Middle frontal gyrus (tissue), 1 donor: ENCODE measurements at regions not wholly inside any gene's neighbourhood (a gene's known extent, or its start where the extent isn't known, plus 50 kb on each side); places are given as distances from the start of the nearest gene placed in this dataset.
"Not testable (repeated sequence)": the region's sequence is repeated elsewhere in the genome, so short reads cannot be mapped to it uniquely, and the experiment has no call there.

Experiments used
- DNase-seq: peaks from one replicate; pipeline ENCODE4 v3.0.0-alpha.2; 2015; ENCODE audit warnings: low spot score; ENCODE audit errors: extremely low spot score

DNA sequence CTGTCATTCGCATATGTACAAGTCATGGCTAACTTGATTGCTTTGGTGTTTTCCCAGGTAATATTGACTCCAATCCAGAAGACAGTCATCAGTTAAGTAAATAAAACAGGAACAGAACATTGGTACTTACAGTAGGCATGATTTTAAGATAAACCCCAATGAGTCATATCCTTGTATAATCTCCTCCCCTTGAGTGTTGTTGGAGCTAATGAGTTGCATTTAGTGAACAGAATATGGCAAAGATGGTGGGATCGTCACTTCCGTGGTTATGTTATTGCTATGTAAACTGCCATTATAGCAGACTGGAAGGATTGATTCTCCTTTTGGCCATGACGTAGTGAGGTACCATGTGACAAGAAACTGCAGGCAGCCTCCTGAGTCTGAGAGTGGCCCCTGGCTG lies 102.2 kb downstream of the TMX1 start:
- DNase-seq: no peak

GRCh38 chr14:51351997-51352396 lies 112.0 kb downstream of the TMX1 start:
- DNase-seq: no peak

DNA sequence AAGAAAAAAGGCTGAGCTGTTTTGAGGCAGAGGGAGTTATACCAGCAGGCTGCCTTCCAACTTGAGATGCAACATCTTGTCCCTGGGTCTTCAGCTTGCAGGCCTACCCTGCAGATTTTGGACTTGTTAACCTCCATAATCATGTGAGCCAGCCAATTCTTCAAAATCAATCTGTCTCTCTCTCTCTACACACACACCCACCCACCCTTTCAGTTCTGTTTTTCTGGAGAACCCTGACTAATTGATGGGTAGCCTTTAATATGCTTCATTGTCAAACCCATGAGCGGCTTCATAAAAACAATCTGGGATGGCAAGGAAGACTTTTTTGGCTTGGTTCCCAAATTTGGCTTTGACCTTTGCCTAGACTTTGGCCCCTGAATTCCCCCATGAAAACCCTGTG lies 113.9 kb downstream of the TMX1 start:
- DNase-seq: no peak

DNA sequence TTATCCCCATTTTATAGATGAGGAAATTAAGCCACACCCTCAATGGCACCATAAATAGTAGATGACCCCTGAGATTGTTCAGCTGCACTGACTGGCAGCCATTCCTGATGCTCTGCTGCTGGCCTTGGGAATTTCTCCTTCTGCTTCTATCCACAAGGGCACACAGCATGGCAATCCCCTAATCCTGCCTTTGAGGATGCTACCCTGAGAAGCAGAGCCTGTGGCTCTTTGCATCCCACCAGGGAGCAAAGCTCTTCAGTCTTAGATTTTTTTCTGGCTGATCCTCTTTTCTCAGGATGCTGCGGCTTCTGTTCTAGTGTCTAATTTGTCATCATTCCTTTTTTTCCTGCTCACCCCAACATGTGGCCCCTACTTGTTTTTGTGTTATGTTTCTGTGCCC lies 114.8 kb downstream of the TMX1 start:
- DNase-seq: no peak

- no peak for DNase-seq
Measured at GRCh38 chr14:51356381-51356780, 116.3 kb downstream of the TMX1 start.

GRCh38 chr14:51357250-51357649 lies 117.2 kb downstream of the TMX1 start:
- no peak for DNase-seq

DNA sequence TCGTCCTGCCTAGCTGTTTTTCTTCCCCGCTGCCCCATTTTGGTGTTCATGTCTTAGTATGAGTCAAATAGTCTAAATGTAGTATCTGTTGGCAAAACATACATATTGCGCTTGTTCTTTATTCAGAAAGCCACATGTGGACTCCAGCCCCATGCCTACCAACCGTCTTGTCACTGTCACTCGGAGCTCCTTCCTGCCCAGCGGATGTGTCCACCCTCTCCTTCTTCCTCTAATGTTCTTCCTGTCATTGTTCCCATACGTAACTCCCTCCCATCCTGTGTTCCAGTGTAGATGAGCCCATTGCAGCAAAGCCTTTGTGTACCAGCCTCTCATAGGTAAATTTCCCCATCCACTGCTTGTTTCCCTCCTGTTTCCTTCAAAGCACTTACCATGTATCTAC lies 120.5 kb downstream of the TMX1 start:
- DNase-seq: no peak

- DNase-seq: no peak
Measured at GRCh38 chr14:51365241-51365965, 125.4 kb downstream of the TMX1 start.

DNA sequence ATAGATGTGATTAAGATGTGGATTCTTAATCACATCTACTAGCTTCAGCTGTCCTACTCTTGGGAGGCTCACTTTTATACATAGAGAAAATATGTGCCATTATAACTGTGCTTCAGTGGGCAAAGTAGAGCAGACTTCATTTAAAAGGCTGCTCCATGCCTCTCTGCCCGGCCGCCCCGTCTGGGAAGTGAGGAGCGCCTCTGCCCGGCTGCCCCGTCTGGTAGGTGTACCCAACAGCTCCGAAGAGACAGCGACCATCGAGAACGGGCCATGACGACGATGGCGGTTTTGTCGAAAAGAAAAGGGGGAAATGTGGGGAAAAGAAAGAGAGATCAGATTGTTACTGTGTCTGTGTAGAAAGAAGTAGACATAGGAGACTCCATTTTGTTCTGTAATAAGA lies 126.4 kb downstream of the TMX1 start:
- not testable (repeated sequence) for DNase-seq

- DNase-seq: not testable (repeated sequence)
Measured at GRCh38 chr14:51366866-51367599, 127.0 kb downstream of the TMX1 start.

DNA sequence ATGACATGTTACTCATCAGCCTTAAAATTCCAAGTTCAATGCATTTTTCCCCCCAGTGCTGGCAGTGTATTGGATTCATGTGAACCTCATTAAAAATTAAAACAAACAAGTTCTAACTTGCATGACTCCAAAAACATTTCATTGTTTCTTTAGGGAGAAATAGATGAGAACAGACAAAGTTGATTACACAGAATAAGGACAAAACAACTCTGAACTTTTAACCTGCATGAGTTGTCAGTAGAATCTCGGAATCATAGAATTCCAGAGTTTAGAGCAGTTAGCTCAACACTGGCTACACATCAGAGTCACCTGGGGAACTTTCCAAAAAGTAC lies 127.5 kb downstream of the TMX1 start:
- no peak for DNase-seq

DNA sequence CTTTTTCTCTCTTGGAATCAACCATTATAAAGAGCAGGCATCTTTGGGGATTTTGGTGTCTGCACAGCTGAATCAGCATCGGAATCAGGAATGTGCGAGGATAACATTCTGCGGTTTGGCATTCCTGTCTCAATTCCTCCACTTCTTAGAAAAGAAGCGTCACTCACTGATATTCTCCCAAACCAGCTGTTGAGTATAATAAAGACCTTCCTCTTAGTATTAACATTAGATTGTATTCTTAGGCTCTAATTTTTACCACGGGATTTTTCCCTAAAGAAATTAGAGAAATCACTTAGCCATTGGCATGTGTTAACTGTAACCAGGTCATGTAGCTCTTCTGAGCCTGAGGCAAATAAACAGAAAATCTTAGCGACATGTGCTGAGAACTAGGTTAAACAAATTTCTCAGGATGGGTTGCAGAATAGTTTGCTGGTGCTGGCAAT lies 128.7 kb downstream of the TMX1 start:
- DNase-seq: no peak

DNA sequence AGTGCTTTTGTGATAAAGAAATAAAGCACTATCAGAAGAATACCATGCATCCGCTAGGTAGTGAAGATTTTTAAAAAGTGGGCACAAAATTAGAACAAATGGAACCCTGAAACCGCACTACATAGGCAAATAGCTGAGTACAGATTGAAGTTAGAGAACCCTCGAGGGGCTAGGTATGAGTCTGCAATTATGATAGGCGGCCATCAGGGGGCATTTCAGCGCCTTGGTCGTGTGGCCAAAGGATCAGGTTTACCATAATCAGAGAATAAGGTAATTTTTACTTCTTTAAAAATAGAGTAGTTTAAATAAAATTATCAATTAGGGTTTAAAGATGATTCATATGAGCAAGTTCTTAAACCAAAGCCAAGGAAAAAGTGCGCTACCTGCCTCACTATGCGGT lies 129.8 kb downstream of the TMX1 start:
- no peak for DNase-seq

- no peak for DNase-seq
Measured at GRCh38 chr14:51370758-51371386, 130.8 kb downstream of the TMX1 start.

- not testable (repeated sequence) for DNase-seq
Measured at GRCh38 chr14:51377186-51377585, 137.1 kb downstream of the TMX1 start.

DNA sequence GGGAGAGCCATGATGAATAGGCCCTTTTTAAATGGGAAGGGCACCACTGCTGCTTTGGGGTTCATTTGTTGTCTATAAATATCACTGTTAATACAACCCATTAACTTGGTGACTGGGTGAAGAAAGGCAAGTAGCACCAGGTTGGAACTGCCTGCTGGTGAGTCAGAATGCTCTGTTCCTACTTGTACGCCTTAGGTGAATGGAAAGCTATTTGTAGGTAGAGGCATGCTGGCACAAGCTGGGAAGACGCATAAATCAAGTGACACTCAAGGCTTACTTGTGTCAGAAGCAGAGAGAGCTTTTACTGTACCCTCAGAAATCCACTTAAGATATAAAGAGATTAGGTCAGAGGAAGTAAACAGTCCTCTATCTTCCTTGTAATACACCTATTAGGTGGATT lies 142.5 kb downstream of the TMX1 start:
- no peak for DNase-seq

- DNase-seq: no peak
Measured at GRCh38 chr14:51386411-51386810, 146.4 kb downstream of the TMX1 start.

DNA sequence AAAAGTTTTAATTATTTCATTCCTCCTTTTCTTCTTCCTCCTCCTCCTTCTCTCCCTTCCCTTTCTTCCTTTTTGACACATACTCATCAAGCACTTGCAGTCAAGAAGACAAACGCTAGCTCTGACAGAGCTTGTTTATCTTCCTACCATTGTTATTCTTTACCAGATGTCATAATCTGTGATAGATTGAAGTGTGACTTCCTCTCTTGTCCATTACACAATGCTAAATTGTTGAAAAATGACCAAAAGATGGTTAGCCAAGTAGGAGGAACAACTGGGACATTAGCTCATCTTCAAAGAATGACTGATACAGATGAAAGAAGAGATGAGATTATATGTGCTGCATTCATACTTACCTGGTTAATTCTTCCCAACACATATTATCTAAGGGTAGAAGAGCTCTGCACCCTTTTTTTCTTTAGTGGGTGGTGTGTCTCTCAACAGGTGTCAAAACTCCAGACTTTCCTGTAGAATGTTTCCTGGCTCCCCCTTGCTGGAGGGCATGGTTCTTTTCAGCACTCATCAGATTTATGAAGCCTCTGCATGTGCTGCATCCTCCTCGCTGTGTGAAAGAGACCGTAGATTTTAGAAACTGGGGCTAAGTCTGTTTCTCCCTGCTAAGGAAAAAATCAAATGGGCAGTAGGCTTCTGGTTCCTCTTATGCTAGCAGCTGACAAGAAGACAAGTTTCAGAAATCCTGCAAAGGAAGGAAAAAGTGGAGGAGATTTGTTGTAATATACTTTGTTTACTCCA lies 147.1 kb downstream of the TMX1 start:
- DNase-seq: no peak

DNA sequence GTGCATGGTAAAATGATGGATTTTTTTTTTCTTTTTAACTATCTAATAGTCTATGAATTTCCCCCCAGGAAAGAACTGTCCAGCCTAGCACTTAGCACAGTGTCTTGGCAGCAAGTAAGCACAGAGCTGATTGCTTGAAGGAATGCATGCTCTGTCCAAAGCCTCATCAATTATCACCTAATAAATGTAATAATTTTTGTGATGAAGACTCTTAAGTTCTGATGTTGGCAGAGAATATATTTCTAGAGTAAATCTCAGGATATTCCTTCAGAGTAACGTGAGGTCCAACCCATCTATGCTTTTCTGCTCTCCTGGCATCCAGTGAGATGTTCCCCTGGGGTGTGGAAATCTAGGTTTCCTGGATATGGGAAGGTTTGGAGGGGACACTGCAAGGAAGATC lies 152.4 kb downstream of the TMX1 start:
- no peak for DNase-seq

DNA sequence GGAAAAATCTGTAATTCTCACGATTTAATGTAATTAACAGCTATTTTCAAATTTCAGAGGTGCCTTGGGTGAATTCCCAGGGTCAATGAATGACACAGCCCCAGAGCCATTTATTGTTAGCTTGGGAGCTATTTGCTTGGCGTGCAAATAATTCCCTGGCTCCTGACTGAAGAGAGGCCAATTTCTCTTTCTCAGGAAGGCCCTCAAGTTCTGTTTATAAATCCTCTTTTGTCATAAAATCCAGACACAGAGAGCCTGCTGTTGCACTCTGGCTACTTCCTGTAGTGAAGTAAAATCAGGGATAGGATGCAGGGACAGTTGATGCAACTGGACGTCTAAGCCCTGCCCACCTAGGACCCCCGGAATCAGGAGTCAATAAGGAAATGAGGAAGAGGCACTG lies 154.3 kb downstream of the TMX1 start:
- DNase-seq: no peak

DNA sequence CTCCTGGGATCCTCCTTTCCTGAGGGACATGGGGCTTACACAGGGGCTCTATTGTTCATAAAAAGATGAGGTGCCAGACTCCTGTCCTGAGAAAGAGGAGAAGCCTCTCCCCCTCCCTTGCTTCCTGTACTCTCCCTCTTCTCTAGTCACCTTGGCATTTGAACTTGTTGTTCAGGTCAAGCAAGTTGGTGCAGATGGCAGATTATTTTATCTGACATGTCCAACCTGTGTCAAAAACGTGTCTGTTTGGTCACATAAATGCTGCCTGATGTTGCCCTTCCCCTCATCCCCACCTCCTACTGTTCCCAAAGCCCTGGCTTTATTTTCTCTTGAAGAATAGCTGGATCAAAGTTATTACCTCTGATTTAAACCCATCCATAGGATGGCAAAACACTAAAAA lies 154.8 kb downstream of the TMX1 start:
- no peak for DNase-seq

DNA sequence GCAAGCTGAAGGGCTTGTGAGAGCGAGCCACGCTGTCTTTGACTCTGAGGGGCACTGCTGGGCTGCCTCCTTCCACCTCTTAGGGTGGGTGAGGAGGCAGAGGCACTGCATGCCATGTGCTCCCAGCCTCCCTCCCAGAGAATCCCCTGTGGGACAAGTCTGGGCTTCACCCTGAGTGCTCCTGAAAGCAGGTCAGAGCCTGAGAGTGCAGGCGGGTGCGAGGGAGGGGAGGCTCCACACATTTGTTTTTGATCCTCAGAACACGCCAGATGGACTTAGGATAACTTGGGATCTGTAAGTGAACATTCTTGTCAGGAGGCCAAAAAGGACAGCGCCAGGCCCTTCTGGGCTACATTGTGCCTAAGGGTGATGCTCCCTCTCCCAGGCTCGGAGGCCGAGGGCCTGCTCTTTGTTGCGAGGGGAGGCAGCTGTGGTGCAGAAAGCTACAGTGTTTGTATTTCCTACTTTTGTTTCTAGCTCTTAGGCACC lies 155.4 kb downstream of the TMX1 start:
- no peak for DNase-seq
